ENCODE measurements at regions not wholly inside any gene's neighbourhood (a gene's known extent, or its start where the extent isn't known, plus 50 kb on each side); places are given as distances from the start of the nearest gene placed in this dataset.

DNA sequence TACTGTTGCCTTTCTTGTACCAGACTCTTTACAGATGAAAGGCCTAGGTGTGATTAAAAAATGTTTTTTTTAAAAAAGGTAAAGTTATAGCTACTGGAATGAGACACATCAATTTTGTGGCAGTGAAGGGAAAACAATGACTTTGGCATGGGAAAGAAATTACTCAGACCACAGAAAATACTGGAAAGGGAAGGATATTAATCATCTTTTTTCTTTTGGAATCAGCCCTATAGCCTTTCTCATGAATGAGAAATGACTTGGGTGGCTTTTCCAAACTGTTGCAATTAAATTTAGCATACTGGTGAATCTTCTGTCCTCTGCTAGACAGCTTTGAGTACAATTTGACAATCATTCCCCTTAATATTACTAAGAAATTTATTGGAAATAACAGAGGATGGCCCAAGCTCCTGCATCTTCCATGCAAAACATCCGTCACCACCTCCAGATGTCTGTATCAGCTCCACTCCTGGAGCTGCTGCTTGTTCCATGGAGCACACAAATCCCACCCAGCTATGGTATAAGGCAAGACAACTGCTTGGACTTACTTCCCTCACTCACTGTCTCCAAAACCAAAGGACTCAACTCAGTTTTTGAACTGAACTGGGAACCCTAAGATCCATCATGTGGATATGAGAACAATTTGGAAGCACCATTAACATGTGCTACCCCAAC is 97.6 kb upstream of the ARSJ start:
- no peaks in the 10 kb centered on the region for H3K27me3 Mint-ChIP-seq
- no peak overlapping the region for H3K27ac Mint-ChIP-seq
- no peaks in the 10 kb centered on the region for H3K4me1 Mint-ChIP-seq (ENCODE audit: low read depth)
- H3K9me3 Mint-ChIP-seq (ENCODE audit: low read depth), result no peaks in the 10 kb centered on the region
- H3K4me3 Mint-ChIP-seq, result no peak overlapping the region
- no peaks in the 10 kb centered on the region for H3K36me3 Mint-ChIP-seq

- Mint-ChIP-seq H3K36me3 (no peaks in the 10 kb centered on the region), H3K9me3 (ENCODE audit: low read depth) (no peaks in the 10 kb centered on the region), H3K4me3 (no peak overlapping the region), H3K27ac (no peak overlapping the region), H3K4me1 (ENCODE audit: low read depth) (no peaks in the 10 kb centered on the region), H3K27me3 (no peaks in the 10 kb centered on the region)
Observed at GRCh38 chr4:114077610-114078009, 98.2 kb upstream of the ARSJ start.

DNA sequence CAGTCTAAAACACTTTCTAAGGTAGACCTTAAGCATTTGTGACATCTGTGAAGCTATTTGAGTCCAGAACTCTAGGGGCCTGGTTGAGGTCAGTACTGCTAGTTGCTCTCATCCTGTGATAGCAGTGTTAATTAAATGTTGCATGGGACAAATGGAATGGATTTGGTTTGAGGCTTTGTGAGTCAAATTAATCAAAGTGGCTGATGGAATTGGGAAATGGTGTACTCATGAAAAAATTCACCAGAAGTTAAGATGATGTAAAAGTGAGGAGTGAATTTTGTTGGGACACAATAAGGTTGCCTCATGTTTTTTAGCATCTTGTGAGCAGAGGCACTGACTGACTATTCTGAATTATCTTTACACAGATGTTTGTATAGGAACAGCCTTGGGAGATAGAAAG is 99.2 kb upstream of the ARSJ start:
- Mint-ChIP-seq H3K27me3 (no peaks in the 10 kb centered on the region), H3K4me1 (ENCODE audit: low read depth) (no peaks in the 10 kb centered on the region), H3K4me3 (no peak overlapping the region), H3K9me3 (ENCODE audit: low read depth) (no peaks in the 10 kb centered on the region), H3K27ac (no peak overlapping the region), H3K36me3 (no peaks in the 10 kb centered on the region)

GRCh38 chr4:114081783-114082182 is 102.3 kb upstream of the ARSJ start:
- Mint-ChIP-seq H3K9me3 (ENCODE audit: low read depth) (no peaks in the 10 kb centered on the region), H3K36me3 (no peaks in the 10 kb centered on the region), H3K27ac (no peak overlapping the region), H3K4me1 (ENCODE audit: low read depth) (no peaks in the 10 kb centered on the region), H3K27me3 (no peaks in the 10 kb centered on the region), H3K4me3 (no peak overlapping the region)

GRCh38 chr4:114082348-114082747 is 102.9 kb upstream of the ARSJ start:
- Mint-ChIP-seq H3K27ac (no peak overlapping the region), H3K9me3 (ENCODE audit: low read depth) (no peaks in the 10 kb centered on the region), H3K27me3 (no peaks in the 10 kb centered on the region), H3K4me1 (ENCODE audit: low read depth) (no peaks in the 10 kb centered on the region), H3K36me3 (no peaks in the 10 kb centered on the region), H3K4me3 (no peak overlapping the region)

GRCh38 chr4:114085611-114086345 is 106.3 kb upstream of the ARSJ start:
- H3K4me3 Mint-ChIP-seq, result no peak overlapping the region
- H3K36me3 Mint-ChIP-seq, result peaks cover 10% of the 10 kb centered on the region
- H3K9me3 Mint-ChIP-seq (ENCODE audit: low read depth), result peaks cover 13% of the 10 kb centered on the region

DNA sequence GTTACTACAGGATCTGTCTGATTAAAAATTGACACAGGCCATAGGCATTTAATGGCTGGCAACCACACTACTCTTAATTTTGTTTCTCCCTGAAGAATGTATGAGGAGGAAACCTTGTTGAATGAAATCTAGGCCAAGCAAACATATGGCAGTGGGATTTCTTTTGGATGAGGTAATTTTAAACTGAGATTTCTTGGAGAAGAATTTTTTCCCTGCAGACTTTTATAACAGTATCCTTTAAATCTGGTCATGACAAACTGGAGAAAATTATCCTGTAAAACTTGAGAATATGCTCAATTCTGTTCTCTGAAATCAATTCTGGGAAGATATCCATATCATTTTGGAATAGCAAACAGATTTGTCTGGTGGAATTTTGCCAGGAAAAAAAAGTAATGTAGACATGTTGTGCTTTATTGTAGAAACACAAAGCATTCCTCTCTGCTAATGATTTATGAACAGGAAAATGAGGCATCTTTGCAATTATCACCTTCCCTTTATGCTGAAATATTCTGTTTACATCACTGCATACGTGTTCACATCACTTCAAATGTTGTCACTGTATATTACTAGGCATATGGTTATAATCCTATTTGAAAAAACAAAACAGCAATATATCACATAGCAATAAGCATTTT is 108.3 kb upstream of the ARSJ start:
- Mint-ChIP-seq H3K4me1 (ENCODE audit: low read depth) (no peaks in the 10 kb centered on the region), H3K4me3 (no peak overlapping the region), H3K9me3 (ENCODE audit: low read depth) (peaks cover 13% of the 10 kb centered on the region), H3K27me3 (peaks cover 4% of the 10 kb centered on the region), H3K27ac (no peak overlapping the region), H3K36me3 (peaks cover 10% of the 10 kb centered on the region)

More at GRCh38 chr4:114085611-114086345, 106.3 kb upstream of the ARSJ start:
- peaks cover 4% of the 10 kb centered on the region for H3K27me3 Mint-ChIP-seq
- H3K4me1 Mint-ChIP-seq (ENCODE audit: low read depth), result no peaks in the 10 kb centered on the region
- no peak overlapping the region for H3K27ac Mint-ChIP-seq

GRCh38 chr4:114088481-114088880 is 109.0 kb upstream of the ARSJ start:
- peaks cover 10% of the 10 kb centered on the region for H3K36me3 Mint-ChIP-seq
- H3K4me1 Mint-ChIP-seq (ENCODE audit: low read depth), result no peaks in the 10 kb centered on the region
- no peak overlapping the region for H3K4me3 Mint-ChIP-seq
- H3K9me3 Mint-ChIP-seq (ENCODE audit: low read depth), result peaks cover 13% of the 10 kb centered on the region
- peaks cover 4% of the 10 kb centered on the region for H3K27me3 Mint-ChIP-seq
- H3K27ac Mint-ChIP-seq, result no peak overlapping the region

DNA sequence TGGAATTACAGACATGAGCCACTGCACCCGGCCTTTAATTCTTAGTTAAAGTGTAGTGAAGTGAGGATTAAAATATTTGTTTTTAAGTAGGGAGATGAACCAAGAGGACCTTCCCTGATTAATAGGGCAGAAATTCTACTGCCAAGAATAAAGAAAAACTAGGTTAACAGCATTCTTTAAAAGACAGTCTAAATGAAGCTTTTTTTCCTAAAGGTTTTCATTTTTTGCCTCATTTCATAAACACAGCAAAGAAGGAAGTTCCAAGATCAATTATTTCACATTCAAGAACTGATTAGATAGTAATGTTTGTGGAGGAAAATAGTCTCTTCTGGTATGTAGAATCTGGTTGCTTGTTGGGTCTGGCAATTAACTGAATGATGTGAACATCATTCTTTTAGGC is 112.1 kb upstream of the ARSJ start:
- peaks cover 10% of the 10 kb centered on the region for H3K36me3 Mint-ChIP-seq
- no peaks in the 10 kb centered on the region for H3K4me1 Mint-ChIP-seq (ENCODE audit: low read depth)
- peaks cover 13% of the 10 kb centered on the region for H3K9me3 Mint-ChIP-seq (ENCODE audit: low read depth)
- peaks cover 4% of the 10 kb centered on the region for H3K27me3 Mint-ChIP-seq
- no peak overlapping the region for H3K27ac Mint-ChIP-seq
- no peak overlapping the region for H3K4me3 Mint-ChIP-seq

DNA sequence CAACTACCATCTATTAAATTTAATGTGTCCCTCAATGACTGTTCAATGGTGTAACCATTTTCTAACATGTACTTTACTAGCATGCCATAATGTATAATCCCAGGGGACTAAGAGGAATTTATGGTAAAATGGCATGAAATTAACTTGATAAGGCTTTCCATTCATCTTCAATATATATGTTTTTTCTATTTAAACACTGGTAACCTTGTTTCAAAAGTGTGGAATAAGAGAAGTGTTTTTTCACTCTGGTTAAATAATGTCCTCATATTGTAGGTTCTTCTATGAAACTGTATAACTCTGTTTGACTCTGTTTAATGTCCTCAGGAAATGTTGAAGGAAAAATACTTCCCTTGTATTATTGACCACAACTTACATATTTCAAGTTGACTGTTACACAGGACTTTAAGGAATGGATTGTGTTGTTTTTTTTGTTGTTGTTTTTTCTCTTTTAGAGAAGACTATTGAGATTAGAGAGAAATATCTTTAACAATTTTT is 113.8 kb upstream of the ARSJ start:
- Mint-ChIP-seq H3K4me3 (no peak overlapping the region), H3K27me3 (peaks cover 4% of the 10 kb centered on the region), H3K27ac (no peak overlapping the region), H3K4me1 (ENCODE audit: low read depth) (no peaks in the 10 kb centered on the region), H3K9me3 (ENCODE audit: low read depth) (peaks cover 13% of the 10 kb centered on the region), H3K36me3 (peaks cover 10% of the 10 kb centered on the region)

GRCh38 chr4:114100288-114101031 is 121.0 kb upstream of the ARSJ start:
- Mint-ChIP-seq H3K27ac (no peak overlapping the region), H3K27me3 (no peaks in the 10 kb centered on the region), H3K36me3 (no peaks in the 10 kb centered on the region), H3K9me3 (ENCODE audit: low read depth) (no peaks in the 10 kb centered on the region), H3K4me3 (no peak overlapping the region), H3K4me1 (ENCODE audit: low read depth) (no peaks in the 10 kb centered on the region)

GRCh38 chr4:114103908-114104307 is 124.5 kb upstream of the ARSJ start:
- Mint-ChIP-seq H3K4me3 (no peak overlapping the region), H3K27ac (no peak overlapping the region), H3K4me1 (ENCODE audit: low read depth) (no peaks in the 10 kb centered on the region), H3K9me3 (ENCODE audit: low read depth) (no peaks in the 10 kb centered on the region), H3K27me3 (no peaks in the 10 kb centered on the region), H3K36me3 (no peaks in the 10 kb centered on the region)

- H3K27ac Mint-ChIP-seq, result no peak overlapping the region
- no peaks in the 10 kb centered on the region for H3K27me3 Mint-ChIP-seq
- no peaks in the 10 kb centered on the region for H3K4me1 Mint-ChIP-seq (ENCODE audit: low read depth)
- H3K9me3 Mint-ChIP-seq (ENCODE audit: low read depth), result no peaks in the 10 kb centered on the region
- H3K4me3 Mint-ChIP-seq, result no peak overlapping the region
- no peaks in the 10 kb centered on the region for H3K36me3 Mint-ChIP-seq
Observed at GRCh38 chr4:114108869-114109268, 129.4 kb upstream of the ARSJ start.

- no peaks in the 10 kb centered on the region for H3K36me3 Mint-ChIP-seq
- H3K9me3 Mint-ChIP-seq (ENCODE audit: low read depth), result no peaks in the 10 kb centered on the region
Observed at GRCh38 chr4:114109776-114110175, 130.3 kb upstream of the ARSJ start.

GRCh38 chr4:114115526-114115925 is 136.1 kb upstream of the ARSJ start:
- no peaks in the 10 kb centered on the region for H3K27me3 Mint-ChIP-seq
- H3K36me3 Mint-ChIP-seq, result no peaks in the 10 kb centered on the region
- no peaks in the 10 kb centered on the region for H3K9me3 Mint-ChIP-seq (ENCODE audit: low read depth)
- no peak overlapping the region for H3K27ac Mint-ChIP-seq
- no peak overlapping the region for H3K4me3 Mint-ChIP-seq
- no peaks in the 10 kb centered on the region for H3K4me1 Mint-ChIP-seq (ENCODE audit: low read depth)

More at GRCh38 chr4:114109776-114110175, 130.3 kb upstream of the ARSJ start:
- Mint-ChIP-seq H3K27ac (no peak overlapping the region), H3K27me3 (no peaks in the 10 kb centered on the region), H3K4me3 (no peak overlapping the region), H3K4me1 (ENCODE audit: low read depth) (no peaks in the 10 kb centered on the region)

Data from activated naive CD8-positive, alpha-beta T cell (primary cell).